SK-N-MC (cell line): ENCODE measurements at regions not wholly inside any gene's neighbourhood (a gene's known extent, or its start where the extent isn't known, plus 50 kb on each side); places are given as distances from the start of the nearest gene placed in this dataset.

Experiments used
- DNase-seq: peaks from one replicate; pipeline ENCODE4 v3.0.0-alpha.2; 2011; ENCODE audit warnings: low read depth, low spot score
- H3K27ac ChIP-seq: fragments of 200-600 bp; sonication (generic); 2 replicates; pipeline ENCODE4 v1.5.1; 2016; ENCODE audit warnings: mixed run types
- H3K36me3 ChIP-seq: fragments of 200-600 bp; sonication (generic); 2 replicates; pipeline ENCODE4 v1.6.1; 2017; ENCODE audit warnings: antibody characterized with exemption, low read length, mixed read lengths; ENCODE audit not compliant: insufficient read depth
- H3K4me3 ChIP-seq: fragments of 200-600 bp; sonication (generic); 2 replicates; pipeline ENCODE4 v1.5.1; 2016
- H3K9ac ChIP-seq: fragments of 200-600 bp; sonication (generic); 2 replicates; pipeline ENCODE4 v1.8.0; 2017; ENCODE audit warnings: mixed run types, mixed read lengths; ENCODE audit not compliant: insufficient read length
- H3K9me3 ChIP-seq: fragments of 200-600 bp; sonication (generic); 2 replicates; pipeline ENCODE4 v1.6.1; 2017; ENCODE audit warnings: low read depth, mild to moderate bottlenecking, antibody characterized with exemption, low read length, moderate library complexity, mixed read lengths
- EZH2 ChIP-seq: fragments of 200-600 bp; sonication (generic); IDR thresholded peaks from one replicate; pipeline ENCODE4 v1.6.1; 2017; ENCODE audit warnings: antibody characterized with exemption
- FOXP2 ChIP-seq: optimal IDR thresholded peaks from 2 replicates; pipeline ENCODE3; 2011; ENCODE audit warnings: mild to moderate bottlenecking, moderate library complexity; ENCODE audit not compliant: insufficient read depth; ENCODE audit errors: extremely low read length, control extremely low read depth
- POLR2AphosphoS5 ChIP-seq: IDR thresholded peaks from 2 replicates; pipeline ENCODE4 v1.6.1; 2012; ENCODE audit warnings: mild to moderate bottlenecking, low read depth, low read length, borderline replicate concordance

DNA sequence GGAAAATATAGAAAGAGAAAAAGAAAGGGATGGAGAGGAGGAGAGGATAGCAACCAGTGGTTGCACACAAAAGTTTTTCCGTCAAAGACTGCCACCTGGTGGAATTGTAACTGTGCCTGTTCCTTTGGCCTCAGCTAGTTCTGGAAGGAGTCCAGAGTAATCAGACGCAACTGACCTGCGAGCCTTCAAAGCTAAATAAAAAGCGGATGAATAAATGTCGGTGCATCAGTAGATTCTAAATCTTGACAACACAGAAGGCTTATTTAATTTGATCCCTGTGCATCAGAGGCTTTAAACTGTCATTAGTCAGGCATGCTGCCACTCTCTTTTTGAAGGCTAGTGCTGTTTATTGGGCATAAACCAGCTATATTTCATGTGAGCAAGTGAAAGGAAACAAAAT, 132.9 kb upstream of the ACO1 start:
- no peak overlapping the region for H3K9ac ChIP-seq
- no peak overlapping the region for H3K27ac ChIP-seq
- H3K4me3 ChIP-seq = no peak overlapping the region
- TF ChIP-seq FOXP2 (no peak), POLR2AphosphoS5 (no peak)
- H3K36me3 ChIP-seq = no peaks in the 10 kb centered on the region
- DNase-seq = no peak
- no peaks in the 10 kb centered on the region for H3K9me3 ChIP-seq

GRCh38 chr9:32253731-32254130, 130.7 kb upstream of the ACO1 start:
- no peaks in the 10 kb centered on the region for H3K9me3 ChIP-seq
- TF ChIP-seq EZH2 (no peak), POLR2AphosphoS5 (no peak), FOXP2 (no peak)
- H3K9ac ChIP-seq = no peak overlapping the region
- H3K36me3 ChIP-seq = no peaks in the 10 kb centered on the region
- no peak for DNase-seq
- no peak overlapping the region for H3K4me3 ChIP-seq
- H3K27ac ChIP-seq = no peak overlapping the region

- TF ChIP-seq POLR2AphosphoS5 (no peak), EZH2 (no peak), FOXP2 (no peak)
- Histone ChIP-seq H3K9ac (no peak overlapping the region), H3K36me3 (no peaks in the 10 kb centered on the region), H3K27ac (no peak overlapping the region), H3K4me3 (no peak overlapping the region), H3K9me3 (no peaks in the 10 kb centered on the region)
- no peak for DNase-seq
Observed at GRCh38 chr9:32255026-32255425, 129.4 kb upstream of the ACO1 start.

GRCh38 chr9:32258482-32258881, 126.0 kb upstream of the ACO1 start:
- H3K9me3 ChIP-seq = no peaks in the 10 kb centered on the region
- H3K9ac ChIP-seq = no peak overlapping the region
- no peak overlapping the region for H3K4me3 ChIP-seq
- TF ChIP-seq FOXP2 (no peak), POLR2AphosphoS5 (no peak), EZH2 (no peak)
- H3K36me3 ChIP-seq = no peaks in the 10 kb centered on the region
- no peak overlapping the region for H3K27ac ChIP-seq
- no peak for DNase-seq

DNA sequence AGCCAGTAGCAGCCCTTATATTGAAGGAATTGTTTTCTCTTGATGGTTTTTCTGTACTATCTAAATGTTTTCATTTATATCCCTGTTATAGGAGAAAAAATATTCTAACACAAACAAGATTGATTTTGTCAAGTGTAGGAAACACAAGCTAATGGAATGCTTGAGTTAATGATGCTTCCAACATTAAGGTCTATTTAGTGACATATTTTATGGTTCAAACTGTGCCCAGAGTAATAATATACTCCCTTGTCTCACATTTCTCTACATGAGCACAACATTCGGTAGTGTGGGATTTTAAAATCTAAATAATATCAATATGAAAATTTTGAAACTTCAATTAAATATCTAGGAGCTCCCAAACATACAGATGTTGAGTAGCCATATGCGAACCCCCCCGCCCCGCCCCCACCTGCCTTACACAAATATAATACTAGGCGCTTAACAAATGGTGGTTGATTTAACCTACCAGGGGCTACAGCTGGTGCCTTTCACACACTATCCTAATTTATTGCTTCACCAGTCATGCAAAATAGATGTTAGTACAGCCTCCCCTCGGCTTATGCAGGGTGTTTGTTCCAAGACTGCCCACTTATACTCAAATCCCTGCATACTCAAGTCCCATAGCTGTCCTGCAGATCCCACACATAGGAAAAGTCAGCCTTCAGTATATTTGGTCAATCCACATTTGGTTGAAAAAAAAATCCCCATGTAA, 124.1 kb upstream of the ACO1 start:
- no peak for DNase-seq
- no peak overlapping the region for H3K9ac ChIP-seq

DNA sequence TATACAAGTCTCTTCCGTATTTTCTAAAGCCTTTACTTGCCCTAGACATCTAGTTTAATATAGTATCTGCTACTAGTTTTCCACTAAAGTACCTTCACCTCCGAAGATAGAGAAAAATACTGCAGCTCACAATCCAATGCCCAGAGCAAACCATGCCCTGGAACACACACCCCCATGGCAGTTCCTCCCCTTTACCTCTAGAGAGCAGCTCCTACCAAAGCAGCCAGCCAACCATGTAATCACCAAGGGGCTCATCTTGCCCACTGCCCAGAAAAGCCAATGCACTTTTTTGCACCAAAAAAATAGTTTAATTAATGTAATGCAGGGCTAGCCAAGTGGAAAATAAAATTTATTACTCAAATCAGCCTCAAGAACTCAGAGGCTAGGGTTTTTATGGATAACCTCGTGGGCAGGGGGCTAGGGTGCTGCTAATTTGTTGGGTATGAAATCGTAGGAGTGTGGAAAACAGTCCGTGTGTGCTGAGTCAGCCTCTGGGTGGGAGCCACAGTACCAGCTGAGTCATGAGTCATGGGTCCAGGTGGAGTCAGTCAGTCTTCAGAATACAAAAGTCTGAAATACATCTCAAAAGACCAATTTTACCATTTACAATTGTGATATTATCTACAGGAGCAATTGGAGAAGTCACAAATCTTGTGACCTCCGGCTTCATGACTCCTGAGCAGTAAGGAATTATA, 120.1 kb upstream of the ACO1 start:
- no peak overlapping the region for H3K27ac ChIP-seq
- no peak for DNase-seq

More for the DNA sequence above, 124.1 kb upstream of the ACO1 start:
- no peaks in the 10 kb centered on the region for H3K9me3 ChIP-seq
- no peaks in the 10 kb centered on the region for H3K36me3 ChIP-seq
- H3K4me3 ChIP-seq = no peak overlapping the region
- TF ChIP-seq FOXP2 = no peak
- no peak for TF ChIP-seq POLR2AphosphoS5
- no peak for TF ChIP-seq EZH2
- no peak overlapping the region for H3K27ac ChIP-seq

DNA sequence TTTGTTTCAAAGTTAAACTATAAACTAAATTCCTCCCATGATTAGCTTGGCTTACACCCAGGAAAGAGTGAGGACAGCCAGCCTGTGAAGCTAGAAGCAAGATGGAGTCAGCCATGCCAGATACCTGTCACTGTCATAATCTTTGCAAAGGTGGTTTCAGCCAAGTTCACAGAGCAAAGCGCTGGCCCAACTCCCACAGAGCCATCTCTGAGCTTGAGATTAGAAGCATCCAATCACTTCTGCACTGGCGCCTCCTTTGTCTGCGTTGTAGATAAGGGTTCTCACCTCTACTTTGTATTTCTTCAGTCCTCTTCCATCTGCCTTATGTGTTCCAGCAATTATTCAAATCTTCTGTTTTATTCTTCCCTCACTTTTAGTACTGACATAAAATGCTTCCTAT, 119.4 kb upstream of the ACO1 start:
- no peak overlapping the region for H3K9ac ChIP-seq
- TF ChIP-seq POLR2AphosphoS5 (no peak), FOXP2 (no peak), EZH2 (no peak)
- no peak overlapping the region for H3K27ac ChIP-seq
- H3K4me3 ChIP-seq = no peak overlapping the region
- no peaks in the 10 kb centered on the region for H3K36me3 ChIP-seq
- no peak for DNase-seq
- H3K9me3 ChIP-seq = no peaks in the 10 kb centered on the region

More for the DNA sequence above, 120.1 kb upstream of the ACO1 start:
- no peaks in the 10 kb centered on the region for H3K9me3 ChIP-seq
- no peak overlapping the region for H3K4me3 ChIP-seq
- TF ChIP-seq FOXP2 = no peak
- no peak for TF ChIP-seq EZH2
- TF ChIP-seq POLR2AphosphoS5 = no peak
- H3K9ac ChIP-seq = no peak overlapping the region
- no peaks in the 10 kb centered on the region for H3K36me3 ChIP-seq

DNA sequence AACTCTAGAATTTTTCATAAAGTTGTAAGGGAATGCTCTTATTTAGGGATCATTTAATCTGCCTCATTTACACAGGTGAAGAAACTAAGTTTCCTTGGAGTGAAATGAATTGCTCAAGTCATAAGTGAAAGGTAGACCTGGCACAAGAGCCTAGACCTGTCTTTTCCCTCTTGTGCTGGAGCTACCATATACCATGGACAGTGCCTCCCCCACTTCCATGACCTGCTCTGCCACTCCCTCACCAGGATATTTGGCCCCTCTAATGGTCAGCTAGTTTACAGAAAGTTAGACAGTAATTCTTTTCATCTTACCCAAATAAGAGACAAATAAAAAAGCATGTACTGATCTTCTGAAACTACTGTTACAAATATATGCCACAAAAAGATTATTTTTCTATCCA, 105.5 kb upstream of the ACO1 start:
- Histone ChIP-seq H3K36me3 (no peaks in the 10 kb centered on the region), H3K27ac (no peak overlapping the region), H3K9ac (no peak overlapping the region), H3K4me3 (no peak overlapping the region), H3K9me3 (no peaks in the 10 kb centered on the region)
- TF ChIP-seq POLR2AphosphoS5 (no peak), FOXP2 (no peak), EZH2 (no peak)
- no peak for DNase-seq
